ENCODE measurements at regions not wholly inside any gene's neighbourhood (a gene's known extent, or its start where the extent isn't known, plus 50 kb on each side); places are given as distances from the start of the nearest gene placed in this dataset.

DNA sequence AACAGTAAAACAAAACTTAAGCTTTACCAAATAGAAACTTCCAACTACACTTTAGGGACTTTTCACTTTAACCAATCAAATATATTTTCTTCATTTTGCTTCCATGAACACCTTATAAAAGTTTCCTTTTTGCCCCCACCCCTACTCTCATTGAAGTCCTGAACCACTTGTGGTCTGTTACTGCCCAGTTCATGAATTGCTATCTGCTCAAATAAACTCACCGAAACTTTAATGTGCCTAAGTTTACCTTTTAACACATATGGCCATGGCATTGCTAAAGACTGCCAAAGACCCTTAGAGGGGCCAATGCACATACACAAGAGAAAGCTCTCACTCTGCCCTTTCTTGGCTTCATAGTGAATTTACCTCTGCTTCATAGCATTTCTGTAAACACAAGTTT, 195.3 kb downstream of the RND3 start:
- no peak for TF ChIP-seq CTCF (conservative IDR thresholded peaks at IDR 0.05 in 1 of 2, IDR thresholded peaks at IDR 0.05 in 1 of 2; ENCODE audit: extremely low read depth in 1 of 2, insufficient read depth in 1 of 2, low read depth in 1 of 2, low read length in 2 of 2)
- TF ChIP-seq EZH2 (IDR thresholded peaks at IDR 0.05; ENCODE audit: borderline replicate concordance, low read length), result no peak
